Fibroblast of mammary gland (primary cell): ENCODE measurements at regions not wholly inside any gene's neighbourhood (a gene's known extent, or its start where the extent isn't known, plus 50 kb on each side); places are given as distances from the start of the nearest gene placed in this dataset.

ENCODE experiments used
- DNase-seq: peaks from one replicate; pipeline ENCODE4 v3.0.0-alpha.2; 2010; ENCODE audit warnings: low read depth
- H3K4me3 ChIP-seq: 2 replicates; pipeline ENCODE4 v1.5.1; 2011; ENCODE audit warnings: low read depth, mild to moderate bottlenecking, low read length, moderate library complexity; ENCODE audit not compliant: control insufficient read depth
- CTCF ChIP-seq: conservative IDR thresholded peaks from 2 replicates; pipeline ENCODE4 v1.5.1; 2011; ENCODE audit warnings: low read depth, low read length, inconsistent platforms; ENCODE audit not compliant: control insufficient read depth, insufficient read depth

- H3K4me3 ChIP-seq, result no peak overlapping the region
- DNase-seq, result no peak
- TF ChIP-seq CTCF, result no peak
Observed at GRCh38 chr14:75341620-75342019, 63.0 kb downstream of the FOS start.

GRCh38 chr14:75342762-75343599 is 64.4 kb downstream of the FOS start:
- no peak for TF ChIP-seq CTCF
- DNase-seq, result no peak
- H3K4me3 ChIP-seq, result no peak overlapping the region

GRCh38 chr14:75343911-75344310 is 65.3 kb downstream of the FOS start:
- H3K4me3 ChIP-seq, result no peak overlapping the region
- peak; percentile 92 for DNase-seq
- no peak for TF ChIP-seq CTCF

- no peak for TF ChIP-seq CTCF
- no peak overlapping the region for H3K4me3 ChIP-seq
- no peak for DNase-seq
Observed at GRCh38 chr14:75344411-75344810, 65.8 kb downstream of the FOS start.

GRCh38 chr14:75350505-75351060 is 72.0 kb downstream of the FOS start:
- DNase-seq, result no peak
- no peak overlapping the region for H3K4me3 ChIP-seq
- TF ChIP-seq CTCF, result no peak

GRCh38 chr14:75359098-75359497 is 68.7 kb upstream of the JDP2 start:
- DNase-seq, result no peak
- H3K4me3 ChIP-seq, result no peak overlapping the region
- no peak for TF ChIP-seq CTCF
